Mesothelial cell of epicardium (in vitro differentiated cells): ENCODE measurements at regions not wholly inside any gene's neighbourhood (a gene's known extent, or its start where the extent isn't known, plus 50 kb on each side); places are given as distances from the start of the nearest gene placed in this dataset.

Experiments used
- DNase-seq, 2 experiments: peaks; one replicate each; pipeline ENCODE4 v3.0.0; 2021; ENCODE audit warnings: low spot score in 2 of 2; ENCODE audit not compliant: unreplicated experiment in 2 of 2
- H3K27ac Mint-ChIP-seq: 2 replicates; pipeline ENCODE4 v1.8.0; 2021; ENCODE audit warnings: mixed read lengths
- H3K27me3 Mint-ChIP-seq: 2 replicates; pipeline ENCODE4 v1.8.0; 2021; ENCODE audit warnings: low read depth, mixed read lengths
- H3K36me3 Mint-ChIP-seq: 2 replicates; pipeline ENCODE4 v1.8.0; 2021; ENCODE audit warnings: mixed read lengths
- H3K4me1 Mint-ChIP-seq: 2 replicates; pipeline ENCODE4 v1.8.0; 2021; ENCODE audit warnings: mixed read lengths
- H3K4me3 Mint-ChIP-seq: 2 replicates; pipeline ENCODE4 v1.8.0; 2021; ENCODE audit warnings: mild to moderate bottlenecking, moderate library complexity, mixed read lengths
- H3K9me3 Mint-ChIP-seq: 2 replicates; pipeline ENCODE4 v1.8.0; 2021; ENCODE audit warnings: mixed read lengths
- TF ChIP-seq, protein P1 (sequence below): fragments of 200-600 bp; sonication (generic); IDR thresholded peaks from one replicate; pipeline ENCODE4 v1.5.0; 2021; ENCODE audit warnings: antibody characterized with exemption; ENCODE audit not compliant: unreplicated experiment

DNA sequence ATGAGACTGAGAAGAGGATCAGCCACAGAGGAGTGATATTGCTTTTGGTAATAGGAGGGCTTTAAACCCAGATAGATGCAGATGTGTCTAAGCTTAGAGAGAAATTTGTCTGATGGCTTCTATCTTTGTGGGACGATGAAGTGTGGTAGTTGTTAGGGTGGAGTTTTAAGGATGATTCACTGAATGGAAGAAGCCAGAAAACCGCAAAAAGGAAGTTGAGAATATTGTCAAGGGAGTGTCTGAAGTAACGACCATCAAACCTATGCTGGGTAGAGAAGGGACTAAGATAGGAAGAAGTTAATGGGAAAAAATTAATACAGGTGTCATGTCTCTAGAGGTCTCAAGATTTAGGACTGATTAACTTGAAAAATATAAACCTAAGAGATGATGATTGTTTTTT, 195.6 kb upstream of the MC4R start:
- Mint-ChIP-seq H3K36me3 (no peaks in the 10 kb centered on the region), H3K4me1 (no peaks in the 10 kb centered on the region), H3K4me3 (no peak overlapping the region), H3K9me3 (no peaks in the 10 kb centered on the region), H3K27me3 (peaks cover 4% of the 10 kb centered on the region), H3K27ac (no peak overlapping the region)
- no peak for DNase-seq
- TF ChIP-seq, protein P1, sequence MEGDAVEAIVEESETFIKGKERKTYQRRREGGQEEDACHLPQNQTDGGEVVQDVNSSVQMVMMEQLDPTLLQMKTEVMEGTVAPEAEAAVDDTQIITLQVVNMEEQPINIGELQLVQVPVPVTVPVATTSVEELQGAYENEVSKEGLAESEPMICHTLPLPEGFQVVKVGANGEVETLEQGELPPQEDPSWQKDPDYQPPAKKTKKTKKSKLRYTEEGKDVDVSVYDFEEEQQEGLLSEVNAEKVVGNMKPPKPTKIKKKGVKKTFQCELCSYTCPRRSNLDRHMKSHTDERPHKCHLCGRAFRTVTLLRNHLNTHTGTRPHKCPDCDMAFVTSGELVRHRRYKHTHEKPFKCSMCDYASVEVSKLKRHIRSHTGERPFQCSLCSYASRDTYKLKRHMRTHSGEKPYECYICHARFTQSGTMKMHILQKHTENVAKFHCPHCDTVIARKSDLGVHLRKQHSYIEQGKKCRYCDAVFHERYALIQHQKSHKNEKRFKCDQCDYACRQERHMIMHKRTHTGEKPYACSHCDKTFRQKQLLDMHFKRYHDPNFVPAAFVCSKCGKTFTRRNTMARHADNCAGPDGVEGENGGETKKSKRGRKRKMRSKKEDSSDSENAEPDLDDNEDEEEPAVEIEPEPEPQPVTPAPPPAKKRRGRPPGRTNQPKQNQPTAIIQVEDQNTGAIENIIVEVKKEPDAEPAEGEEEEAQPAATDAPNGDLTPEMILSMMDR, result no peak

DNA sequence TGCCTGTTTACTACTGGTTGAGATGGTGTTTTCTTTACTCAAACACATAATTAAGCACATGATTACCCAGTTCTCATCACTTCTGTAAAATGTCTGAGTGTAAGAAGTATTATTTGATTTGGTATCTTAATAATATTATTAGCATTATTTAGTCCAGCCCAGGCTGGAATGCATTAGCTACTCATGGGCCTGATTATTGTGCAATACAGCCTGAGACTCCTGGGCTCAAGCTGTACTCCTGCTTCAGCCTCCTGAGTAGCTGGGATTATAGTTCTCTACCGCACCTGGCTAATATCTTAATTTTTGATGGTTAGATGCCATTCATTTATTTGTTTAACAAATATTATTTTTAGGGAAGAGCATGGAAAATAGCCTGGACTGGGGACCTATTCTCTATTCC, 197.6 kb upstream of the MC4R start:
- H3K4me3 Mint-ChIP-seq, result no peak overlapping the region
- no peaks in the 10 kb centered on the region for H3K4me1 Mint-ChIP-seq
- no peak for DNase-seq
- TF ChIP-seq, protein P1, result no peak
- no peaks in the 10 kb centered on the region for H3K36me3 Mint-ChIP-seq
- peaks cover 4% of the 10 kb centered on the region for H3K27me3 Mint-ChIP-seq
- H3K9me3 Mint-ChIP-seq, result no peaks in the 10 kb centered on the region
- H3K27ac Mint-ChIP-seq, result no peak overlapping the region

DNA sequence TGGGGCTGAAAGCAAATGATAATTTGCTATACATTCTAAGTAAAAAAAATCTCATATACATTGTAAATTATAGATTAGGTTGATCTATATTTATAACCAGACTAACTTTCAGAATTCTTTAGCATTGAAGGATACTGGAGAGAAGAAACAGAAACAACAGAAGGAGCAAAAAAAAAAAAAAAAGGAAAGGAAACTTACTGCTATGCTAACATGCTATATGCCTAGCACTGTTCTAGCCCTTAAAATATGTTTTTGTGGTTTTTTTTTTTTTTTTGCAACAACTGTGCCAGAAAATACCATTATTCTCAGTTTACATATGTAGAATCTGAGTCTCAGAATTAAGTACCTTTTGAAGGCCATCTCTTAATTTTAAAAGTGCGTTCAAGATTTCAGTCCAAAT, 204.9 kb upstream of the MC4R start:
- no peak overlapping the region for H3K4me3 Mint-ChIP-seq
- DNase-seq, result no peak
- no peak overlapping the region for H3K27ac Mint-ChIP-seq
- H3K36me3 Mint-ChIP-seq, result no peaks in the 10 kb centered on the region
- no peaks in the 10 kb centered on the region for H3K27me3 Mint-ChIP-seq
- no peaks in the 10 kb centered on the region for H3K9me3 Mint-ChIP-seq
- TF ChIP-seq, protein P1, result no peak
- no peaks in the 10 kb centered on the region for H3K4me1 Mint-ChIP-seq

DNA sequence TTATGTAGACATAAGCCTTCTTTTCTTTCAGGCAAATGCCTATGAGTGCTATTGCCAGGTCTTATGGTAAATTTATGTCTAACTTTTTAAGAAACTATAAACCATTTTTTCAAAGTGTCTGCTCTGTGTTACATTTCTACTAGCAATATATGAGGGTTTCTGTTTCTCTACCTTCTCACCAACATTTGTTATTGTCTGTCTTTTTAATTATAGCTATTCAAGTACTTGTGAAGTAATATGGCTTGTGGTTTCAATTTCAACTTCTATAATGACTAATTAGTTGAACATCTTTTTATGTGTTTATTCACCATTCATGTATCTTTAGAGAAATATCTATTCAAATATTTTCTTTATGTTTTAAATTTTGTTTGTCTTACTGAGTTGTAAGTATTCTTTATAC, 213.1 kb upstream of the MC4R start:
- Mint-ChIP-seq H3K36me3 (no peaks in the 10 kb centered on the region), H3K4me3 (no peak overlapping the region), H3K27me3 (peaks cover 6% of the 10 kb centered on the region), H3K9me3 (no peaks in the 10 kb centered on the region), H3K4me1 (no peaks in the 10 kb centered on the region), H3K27ac (no peak overlapping the region)
- TF ChIP-seq, protein P1, result no peak
- DNase-seq, result no peak

DNA sequence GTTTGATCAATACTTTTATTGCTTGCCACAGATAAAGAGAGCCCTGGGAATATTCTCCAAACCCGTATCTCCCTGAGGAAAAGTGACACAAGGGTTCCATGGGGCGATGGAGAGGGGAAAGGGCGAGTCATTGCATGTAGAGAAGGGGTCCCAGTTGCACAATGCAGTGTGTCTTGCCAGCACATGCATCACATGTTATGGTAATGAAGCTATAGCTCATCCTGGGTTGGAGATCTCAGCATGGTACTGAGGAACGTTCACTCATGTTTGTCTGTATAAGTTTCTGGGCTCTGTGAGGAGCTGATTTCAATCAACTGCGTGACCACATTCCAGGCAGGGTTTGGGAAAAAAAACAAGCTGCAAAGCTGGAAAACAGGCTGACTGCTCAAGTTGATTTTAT, 220.7 kb upstream of the MC4R start:
- DNase-seq, result no peak
- H3K36me3 Mint-ChIP-seq, result no peaks in the 10 kb centered on the region
- TF ChIP-seq, protein P1, result no peak
- peaks cover 30% of the 10 kb centered on the region for H3K27me3 Mint-ChIP-seq
- no peak overlapping the region for H3K27ac Mint-ChIP-seq
- H3K4me1 Mint-ChIP-seq, result no peaks in the 10 kb centered on the region
- H3K9me3 Mint-ChIP-seq, result no peaks in the 10 kb centered on the region
- no peak overlapping the region for H3K4me3 Mint-ChIP-seq

DNA sequence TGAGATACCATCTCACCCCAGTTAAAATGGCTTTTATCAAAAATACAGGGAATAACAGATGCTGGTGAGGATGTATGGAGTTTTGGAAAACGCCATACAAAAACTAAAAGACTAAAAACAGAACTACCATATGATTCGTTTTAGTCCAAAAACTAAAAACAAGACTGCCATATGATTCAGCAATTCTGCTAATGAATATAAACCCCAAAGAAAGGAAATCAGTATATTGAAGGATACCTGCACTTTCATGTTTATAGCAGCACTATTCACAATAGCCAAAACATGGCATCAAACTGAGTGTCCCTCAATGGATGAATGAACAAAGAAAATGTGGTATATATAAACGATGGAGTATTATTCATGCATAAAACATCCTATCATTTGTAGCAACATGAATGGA, 224.4 kb upstream of the MC4R start:
- Mint-ChIP-seq H3K27me3 (peaks cover 31% of the 10 kb centered on the region), H3K4me1 (no peaks in the 10 kb centered on the region), H3K36me3 (no peaks in the 10 kb centered on the region), H3K9me3 (no peaks in the 10 kb centered on the region), H3K27ac (no peak overlapping the region), H3K4me3 (no peak overlapping the region)
- no peak for DNase-seq
- TF ChIP-seq, protein P1, result no peak
